Retinal pigment epithelial cell (primary cell): ENCODE measurements at regions not wholly inside any gene's neighbourhood (a gene's known extent, or its start where the extent isn't known, plus 50 kb on each side); places are given as distances from the start of the nearest gene placed in this dataset.
"Not testable (repeated sequence)": the region's sequence is repeated elsewhere in the genome, so short reads cannot be mapped to it uniquely, and the experiment has no call there.

Experiments used
- DNase-seq: peaks from one replicate; pipeline ENCODE4 v3.0.0-alpha.2; 2010; ENCODE audit warnings: low read depth
- H3K4me3 ChIP-seq: 2 replicates; pipeline ENCODE4 v1.5.1; 2011; ENCODE audit warnings: mild to moderate bottlenecking, low read length, control low read depth, moderate library complexity
- CTCF ChIP-seq: conservative IDR thresholded peaks from 2 replicates; pipeline ENCODE4 v1.5.1; 2011; ENCODE audit warnings: low read depth, low read length, control low read depth, inconsistent platforms

GRCh38 chr9:29241320-29241719 is 1668.0 kb upstream of the C9orf72 start:
- TF ChIP-seq CTCF = no peak
- no peak for DNase-seq

GRCh38 chr9:29245351-29245750 is 1672.1 kb upstream of the C9orf72 start:
- no peak for TF ChIP-seq CTCF
- no peak for DNase-seq

More at GRCh38 chr9:29241320-29241719, 1668.0 kb upstream of the C9orf72 start:
- no peak overlapping the region for H3K4me3 ChIP-seq

GRCh38 chr9:29270400-29270799 is 1697.1 kb upstream of the C9orf72 start:
- DNase-seq, H3K4me3 ChIP-seq: not testable (repeated sequence)

More at GRCh38 chr9:29245351-29245750, 1672.1 kb upstream of the C9orf72 start:
- no peak overlapping the region for H3K4me3 ChIP-seq

GRCh38 chr9:29282121-29282520 is 1708.8 kb upstream of the C9orf72 start:
- H3K4me3 ChIP-seq = no peak overlapping the region
- no peak for TF ChIP-seq CTCF
- no peak for DNase-seq

- no peak overlapping the region for H3K4me3 ChIP-seq
- TF ChIP-seq CTCF = no peak
- DNase-seq = no peak
Observed at GRCh38 chr9:29285818-29286217, 1712.5 kb upstream of the C9orf72 start.

GRCh38 chr9:29289365-29289764 is 1716.1 kb upstream of the C9orf72 start:
- no peak overlapping the region for H3K4me3 ChIP-seq
- DNase-seq = no peak
- no peak for TF ChIP-seq CTCF

GRCh38 chr9:29290516-29290915 is 1717.2 kb upstream of the C9orf72 start:
- no peak overlapping the region for H3K4me3 ChIP-seq
- no peak for TF ChIP-seq CTCF
- DNase-seq = no peak

- no peak overlapping the region for H3K4me3 ChIP-seq
- no peak for TF ChIP-seq CTCF
- DNase-seq = no peak
Observed at GRCh38 chr9:29297592-29297991, 1724.3 kb upstream of the C9orf72 start.
